Epidermal melanocyte (primary cell): ENCODE measurements at regions not wholly inside any gene's neighbourhood (a gene's known extent, or its start where the extent isn't known, plus 50 kb on each side); places are given as distances from the start of the nearest gene placed in this dataset.
A peak's percentile ranks its signal among the peaks of the same experiment; 100 is the strongest.

Experiments
- DNase-seq: peaks from one replicate; pipeline ENCODE4 v3.0.0; 2011; ENCODE audit warnings: low spot score; ENCODE audit not compliant: insufficient read length

DNA sequence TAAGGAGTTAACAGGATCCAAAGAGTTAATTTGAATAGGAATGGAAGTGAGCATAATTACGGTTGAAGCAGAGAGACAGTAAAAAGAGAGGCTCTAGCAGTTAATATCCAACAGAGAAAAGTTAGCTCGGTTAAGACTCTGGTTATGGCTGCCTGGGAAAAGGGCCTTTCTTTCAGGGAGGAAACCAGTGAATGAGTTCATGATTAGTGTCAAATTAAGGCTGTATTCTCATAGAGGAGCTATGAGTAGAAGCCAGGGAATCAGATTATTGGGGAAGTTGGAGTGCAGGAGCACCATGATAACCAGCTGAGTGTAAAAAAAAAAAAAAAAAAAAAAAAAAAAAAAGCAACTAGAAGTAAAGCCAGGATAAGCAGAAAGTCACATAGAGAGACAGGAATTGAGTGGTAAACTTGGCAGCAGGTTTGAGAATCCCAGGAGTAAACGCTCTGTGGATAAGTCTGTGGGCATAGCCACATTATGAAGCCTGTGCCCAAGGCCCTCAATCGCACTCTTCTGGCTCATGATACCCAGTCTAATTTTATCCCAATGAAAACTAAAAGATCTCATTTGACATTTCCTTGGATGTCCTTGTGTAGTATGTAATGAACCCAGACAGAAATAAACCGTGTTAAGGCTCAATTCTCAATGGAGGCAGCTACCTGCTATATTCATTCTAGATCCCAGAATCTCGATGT is 372.6 kb upstream of the MPDZ start:
- DNase-seq = no peak

DNA sequence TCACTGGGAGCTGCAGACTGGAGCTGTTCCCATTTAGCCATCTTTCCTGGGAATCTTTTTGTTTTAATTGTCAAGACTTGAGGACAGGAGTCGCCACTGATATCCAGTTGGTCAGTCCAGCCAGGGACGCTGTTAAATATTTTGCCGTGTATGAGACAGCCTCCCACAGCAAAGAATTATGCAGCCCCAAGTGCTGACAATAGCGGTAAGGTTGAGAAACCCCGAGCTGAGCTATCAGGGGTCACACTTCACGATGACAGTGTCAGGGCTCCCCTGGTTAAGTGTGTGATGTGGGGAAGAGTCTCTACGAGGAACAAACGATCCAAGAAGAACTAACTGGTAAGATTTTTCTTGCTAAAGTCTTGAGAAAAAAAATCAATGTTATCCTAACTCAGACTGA is 372.0 kb upstream of the MPDZ start:
- no peak for DNase-seq

DNA sequence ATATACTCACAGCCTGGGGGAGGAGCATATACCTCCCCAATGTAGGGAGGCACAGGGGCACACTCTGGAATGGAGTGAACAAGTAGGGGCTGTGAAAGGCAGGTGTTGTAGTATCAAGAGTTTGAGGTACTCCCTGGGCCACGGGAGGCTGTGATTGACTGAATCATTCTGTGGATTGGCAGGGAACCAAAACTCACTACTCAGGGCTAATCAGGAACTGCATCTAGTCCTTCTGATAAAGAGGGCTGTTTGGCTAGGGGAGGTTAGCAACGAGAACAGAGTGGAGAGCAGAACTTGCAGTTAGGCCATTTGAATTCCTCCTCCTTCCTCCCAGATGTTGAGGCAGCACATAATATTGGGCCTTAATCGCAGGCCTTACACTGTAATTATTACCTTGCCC is 369.2 kb upstream of the MPDZ start:
- no peak for DNase-seq

DNA sequence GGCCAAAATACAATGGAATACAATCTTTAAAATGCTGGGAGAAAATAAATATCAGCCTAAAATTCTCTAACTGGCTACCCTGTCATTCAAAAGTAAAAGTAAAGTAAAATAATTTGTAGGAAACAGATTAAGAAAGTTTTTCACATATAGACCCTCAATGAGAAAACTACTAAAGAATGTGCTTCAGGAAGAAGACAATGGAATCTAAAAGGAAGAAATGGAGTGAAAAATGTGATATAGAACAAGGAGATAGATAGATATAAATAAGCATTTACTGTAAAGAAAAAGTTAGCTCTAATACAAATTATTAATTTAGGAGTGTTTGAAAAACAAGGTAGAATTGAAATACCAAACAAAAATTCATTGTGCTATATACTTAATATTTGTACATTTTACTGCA is 368.6 kb upstream of the MPDZ start:
- no peak for DNase-seq

DNA sequence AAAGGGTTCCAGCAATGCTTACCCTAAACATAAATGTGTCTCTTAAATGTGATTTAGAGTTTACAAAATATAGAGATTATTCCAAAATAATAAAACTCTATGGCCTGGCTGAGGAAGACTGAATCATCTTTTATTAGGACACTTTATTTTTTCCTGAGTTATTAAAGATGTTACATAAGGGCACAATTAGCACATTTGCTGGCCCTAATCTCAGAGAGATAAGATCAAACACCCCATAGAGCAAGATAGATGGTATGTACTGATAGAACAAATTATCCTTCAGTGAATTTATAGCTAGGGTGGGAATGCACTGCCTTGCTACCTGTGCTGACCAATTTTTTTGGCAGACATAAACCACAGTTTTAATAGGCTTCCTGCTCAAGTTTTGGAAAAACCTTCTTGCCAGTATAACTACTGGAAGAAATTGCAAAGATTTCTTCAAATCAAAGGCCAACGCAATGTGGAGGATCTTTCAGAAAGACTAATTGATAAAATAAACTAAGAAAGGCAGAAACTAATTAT is 367.1 kb upstream of the MPDZ start:
- DNase-seq = no peak

DNA sequence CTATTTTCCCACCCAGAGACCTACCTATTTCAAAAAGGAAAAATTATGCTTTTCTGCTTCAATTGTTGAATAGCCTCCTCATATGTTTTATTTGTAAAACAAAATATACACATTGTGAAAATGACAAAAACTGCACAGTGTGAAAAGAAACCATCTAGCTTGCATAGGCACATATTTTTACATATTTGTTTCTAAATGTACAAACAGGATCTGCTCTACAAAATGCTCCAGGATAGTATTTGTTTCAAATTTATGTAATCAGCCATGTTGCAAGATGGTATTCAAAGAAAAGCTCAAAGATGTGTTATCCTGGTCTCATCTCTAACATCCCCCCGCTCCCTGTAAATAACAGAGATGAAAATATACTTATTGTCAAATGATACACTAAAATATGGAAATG is 366.1 kb upstream of the MPDZ start:
- no peak for DNase-seq

DNA sequence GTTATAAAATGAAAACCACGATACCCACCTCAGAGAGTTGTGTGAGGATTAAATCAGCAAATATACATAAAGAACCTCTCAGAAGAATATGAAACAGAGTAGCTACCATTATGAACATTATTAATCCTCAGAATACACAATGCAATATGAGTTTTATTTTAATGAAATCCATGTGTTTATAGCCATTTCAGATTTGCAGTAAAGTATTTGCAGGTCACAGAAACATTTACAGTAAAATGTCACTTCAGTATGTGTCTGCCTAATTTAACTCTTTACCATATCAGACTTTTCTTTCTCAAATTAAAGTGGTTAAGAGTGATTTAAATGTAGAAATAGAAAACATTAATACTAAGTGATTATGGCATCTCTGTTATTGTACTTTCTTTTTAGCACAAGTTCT is 365.2 kb upstream of the MPDZ start:
- DNase-seq = no peak

DNA sequence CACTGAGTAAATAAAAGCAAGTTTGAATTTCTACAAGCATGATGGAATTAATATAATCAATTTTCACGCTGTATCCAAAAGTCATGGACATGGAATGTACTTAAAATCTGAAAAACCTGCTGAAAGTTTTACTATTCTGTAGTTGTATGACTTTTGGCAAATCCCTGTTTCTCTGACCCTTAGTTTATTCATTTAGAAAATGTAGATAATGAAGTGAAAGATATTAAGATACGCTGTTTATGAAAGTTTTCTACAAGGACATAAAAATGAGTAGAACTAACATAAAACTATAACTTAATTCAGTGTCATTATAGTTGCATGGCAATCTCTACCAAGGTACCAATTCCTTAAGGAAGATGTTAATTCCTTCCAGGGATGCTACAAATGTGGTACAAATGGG is 363.2 kb upstream of the MPDZ start:
- DNase-seq = no peak

DNA sequence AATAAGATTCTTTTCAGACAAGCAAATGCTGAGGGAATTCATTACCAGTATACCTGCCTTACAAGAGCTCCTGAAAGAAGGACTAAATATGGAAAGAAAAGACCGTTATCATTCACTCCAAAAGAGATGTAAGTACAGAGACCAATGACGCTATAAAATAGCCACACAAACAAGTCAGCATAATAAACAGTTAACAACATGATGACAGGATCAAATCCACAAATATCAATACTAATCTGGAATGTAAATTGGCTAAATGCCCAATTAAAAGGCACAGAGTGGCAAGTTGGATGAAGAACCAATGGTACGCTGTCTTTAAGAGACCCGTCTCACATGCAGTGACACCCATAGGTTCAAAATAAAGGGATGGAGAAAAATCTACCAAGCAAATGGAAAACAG is 349.6 kb upstream of the MPDZ start:
- no peak for DNase-seq

DNA sequence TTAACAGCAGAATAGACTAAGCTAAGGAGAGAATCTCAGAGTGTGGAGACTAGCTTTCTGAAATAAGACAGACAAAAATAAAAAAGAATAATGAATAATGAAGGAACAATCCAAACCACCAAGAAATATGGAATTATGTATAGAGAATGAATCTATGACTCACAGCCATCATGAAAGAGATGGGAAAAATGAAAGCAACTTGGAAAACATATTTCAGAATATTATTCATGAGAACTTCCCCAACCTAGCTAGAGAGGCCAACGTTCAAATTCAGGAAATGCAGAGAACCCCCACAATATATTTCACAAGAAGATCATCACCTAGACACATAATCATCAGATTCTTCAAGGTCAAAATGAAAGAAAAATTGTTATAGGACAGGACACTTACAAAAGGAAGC is 349.0 kb upstream of the MPDZ start:
- no peak for DNase-seq

DNA sequence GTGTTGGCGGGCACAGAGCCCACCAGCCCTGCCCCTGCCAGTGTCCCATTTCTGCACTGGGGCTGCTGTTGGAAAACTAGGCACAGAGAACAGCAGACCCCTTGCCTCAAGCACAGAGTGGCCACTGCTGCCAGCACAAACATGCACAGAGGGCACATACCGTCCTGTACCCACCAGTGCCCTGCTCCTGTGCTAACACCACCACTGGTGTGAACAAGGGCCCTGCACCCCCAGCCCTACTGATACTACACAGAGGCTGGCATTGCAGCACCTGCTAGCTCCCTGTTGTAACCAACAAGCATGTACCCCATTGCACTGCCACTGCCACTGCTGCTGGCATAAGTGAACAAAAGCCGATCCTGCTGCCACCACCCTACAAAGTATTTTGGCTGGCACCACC is 348.0 kb upstream of the MPDZ start:
- DNase-seq = no peak

DNA sequence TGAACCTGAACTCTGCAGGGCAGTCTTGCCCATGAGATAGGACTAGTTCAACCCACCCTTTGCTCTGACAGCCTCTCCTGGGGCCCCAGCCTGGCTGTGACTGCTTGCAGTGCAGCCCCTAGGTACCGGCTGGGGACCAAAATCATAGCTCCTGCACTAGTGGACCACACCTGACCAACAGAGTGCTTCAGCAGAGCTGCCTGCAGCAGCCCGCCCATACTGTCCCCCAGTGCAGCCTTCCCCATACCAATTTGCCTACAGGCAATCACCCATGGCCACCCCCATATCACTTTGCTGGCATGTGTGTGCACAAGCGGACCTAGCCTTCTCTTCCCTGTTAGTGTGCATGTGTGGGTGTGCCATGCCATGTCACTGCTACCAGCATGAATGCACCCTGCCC is 347.6 kb upstream of the MPDZ start:
- no peak for DNase-seq

DNA sequence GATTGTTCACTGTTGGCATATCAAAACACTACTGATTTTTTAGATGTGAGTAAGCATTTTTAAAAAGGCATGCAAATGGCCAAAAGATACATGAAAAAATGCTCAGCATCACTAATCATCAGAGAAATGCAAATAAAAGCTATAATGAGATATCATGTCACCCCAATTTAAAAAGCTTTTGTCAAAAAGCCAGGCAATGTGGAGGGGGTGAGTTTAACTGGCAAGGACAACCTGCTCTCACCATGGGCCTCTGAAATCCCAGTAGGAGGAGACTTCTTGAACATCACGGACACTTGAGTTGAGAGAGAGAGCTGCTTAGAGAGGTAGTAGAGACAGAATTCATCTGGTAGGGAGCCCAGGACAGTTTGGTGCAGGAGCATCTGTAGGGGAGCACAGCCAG is 347.1 kb upstream of the MPDZ start:
- no peak for DNase-seq

DNA sequence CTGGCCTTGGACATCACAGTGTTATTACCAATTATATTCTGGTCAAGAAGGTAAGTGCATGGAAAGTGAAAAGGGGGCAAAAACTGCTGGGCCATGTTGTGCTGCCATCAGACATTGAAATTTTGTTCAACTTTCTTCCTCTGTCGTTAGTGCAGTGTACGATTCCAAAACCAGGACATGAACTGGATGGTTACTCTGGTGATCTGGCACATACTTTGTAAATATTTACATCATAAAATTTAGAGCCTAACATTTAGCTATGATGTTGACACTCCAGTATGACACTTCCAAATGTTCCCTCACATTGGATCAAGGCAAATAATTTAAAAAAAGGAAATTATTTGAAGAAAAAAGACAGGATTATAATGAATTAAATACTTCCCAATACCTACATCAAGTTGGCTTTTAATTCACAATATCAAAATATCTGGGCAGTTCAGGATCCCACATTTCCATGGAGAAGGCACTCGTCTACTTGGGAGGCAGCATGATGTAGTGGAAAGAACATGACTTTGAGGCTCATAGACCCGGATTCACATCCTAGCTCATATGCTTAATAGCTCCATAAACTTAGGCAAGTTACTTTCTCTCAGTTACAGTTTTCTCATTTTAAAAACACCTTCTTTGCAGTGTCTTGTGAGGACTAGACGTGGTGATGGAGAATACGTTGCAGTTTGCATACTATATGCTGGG is 342.5 kb upstream of the MPDZ start:
- DNase-seq = no peak

DNA sequence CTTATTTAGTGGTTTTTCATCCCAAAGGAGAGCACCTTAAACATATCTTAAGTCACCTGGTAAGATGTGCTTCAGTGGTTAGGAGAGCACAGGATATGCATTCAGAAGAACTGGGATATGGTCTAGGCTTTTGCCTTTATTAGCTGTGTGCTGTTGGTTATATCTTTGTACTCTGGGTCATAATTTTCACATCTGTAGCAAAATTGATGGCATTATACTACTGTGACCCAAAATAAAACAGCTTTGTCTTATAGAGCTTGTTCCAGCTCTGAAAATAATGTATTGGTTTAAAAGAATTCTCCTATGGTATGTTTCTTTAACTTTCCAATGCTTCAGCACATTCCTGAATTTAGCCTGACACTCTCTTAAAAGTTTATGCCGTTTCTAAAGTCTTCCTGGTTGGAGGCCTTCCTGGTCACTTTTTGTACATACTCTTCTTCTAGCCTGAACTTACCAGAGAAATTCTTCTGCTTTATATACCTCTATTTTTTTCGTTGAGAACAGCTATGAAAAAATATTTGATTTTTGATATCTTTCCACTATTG is 337.1 kb upstream of the MPDZ start:
- DNase-seq = no peak

DNA sequence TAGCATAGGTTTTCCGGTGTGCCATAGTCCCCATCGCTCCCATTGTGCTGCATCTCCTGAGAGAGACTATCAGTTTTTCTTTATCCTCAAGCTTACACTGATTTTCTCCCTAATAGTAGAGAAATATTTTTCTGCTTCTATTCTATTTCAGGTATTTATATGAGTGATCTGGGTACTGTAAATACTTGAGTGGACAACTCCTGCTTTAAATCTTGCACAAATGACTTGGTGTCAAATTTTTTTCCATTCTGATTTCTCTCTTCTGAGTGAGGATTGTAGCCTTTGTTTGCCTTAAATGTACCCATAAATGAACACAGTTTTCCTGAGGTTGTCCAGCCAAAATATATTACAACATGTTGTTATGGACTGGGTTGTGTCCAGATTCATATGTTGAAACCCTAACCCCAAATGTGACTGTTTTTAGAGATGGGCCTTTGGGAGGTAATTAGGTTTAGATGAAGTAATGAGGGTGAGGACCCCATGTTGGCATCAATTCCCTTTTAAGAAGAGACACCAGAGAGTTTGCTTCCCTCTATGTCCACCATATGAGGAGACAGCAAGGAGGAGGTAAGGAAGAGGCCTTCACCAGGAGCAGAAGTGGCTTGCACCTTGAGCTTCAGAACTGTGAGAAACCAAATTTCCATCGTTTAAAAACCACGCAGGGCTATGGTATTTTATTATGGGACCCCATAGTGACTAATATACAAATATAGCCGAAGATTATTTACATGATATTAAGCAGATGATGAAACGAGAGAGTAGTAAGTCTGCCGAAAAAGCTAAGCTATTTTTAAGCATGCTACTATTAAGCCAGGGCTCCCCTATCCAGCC is 336.4 kb upstream of the MPDZ start:
- no peak for DNase-seq

DNA sequence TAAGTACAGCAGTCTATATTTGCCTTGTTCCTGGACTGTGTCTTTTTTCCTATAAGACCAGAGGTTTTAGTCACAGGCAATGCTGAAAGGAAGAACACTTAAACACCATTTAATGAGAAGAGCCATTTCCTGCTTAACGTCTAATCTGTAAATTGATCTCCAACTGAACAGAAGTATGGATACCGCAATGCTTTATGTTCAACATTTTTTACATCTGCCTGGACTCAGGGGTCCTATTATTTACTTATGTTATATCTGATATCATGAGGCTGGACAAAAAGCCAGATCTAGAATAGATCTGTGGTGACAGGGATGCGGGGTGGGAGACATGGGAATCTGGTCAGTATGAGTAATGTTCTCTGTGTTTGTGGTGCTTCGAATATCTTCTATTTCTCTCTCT is 334.6 kb upstream of the MPDZ start:
- no peak for DNase-seq

DNA sequence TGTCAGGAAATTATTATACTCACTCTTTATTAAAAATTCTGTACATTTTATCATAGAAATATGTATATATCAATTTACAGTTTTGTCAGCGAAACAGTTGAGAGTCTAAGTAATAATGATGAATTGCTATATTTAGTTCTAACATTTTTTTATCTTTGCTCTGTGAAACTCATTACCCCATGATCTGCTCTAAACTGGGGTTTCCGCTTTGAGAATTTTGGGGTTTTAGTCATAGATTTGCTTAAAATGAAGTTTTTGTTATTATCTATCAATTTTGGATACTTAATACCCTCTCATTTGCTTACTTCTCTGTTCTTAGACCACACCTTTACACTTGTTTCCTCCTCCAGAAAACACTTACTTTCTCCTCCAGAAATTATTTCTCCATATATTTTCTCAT is 333.8 kb upstream of the MPDZ start:
- DNase-seq = no peak

DNA sequence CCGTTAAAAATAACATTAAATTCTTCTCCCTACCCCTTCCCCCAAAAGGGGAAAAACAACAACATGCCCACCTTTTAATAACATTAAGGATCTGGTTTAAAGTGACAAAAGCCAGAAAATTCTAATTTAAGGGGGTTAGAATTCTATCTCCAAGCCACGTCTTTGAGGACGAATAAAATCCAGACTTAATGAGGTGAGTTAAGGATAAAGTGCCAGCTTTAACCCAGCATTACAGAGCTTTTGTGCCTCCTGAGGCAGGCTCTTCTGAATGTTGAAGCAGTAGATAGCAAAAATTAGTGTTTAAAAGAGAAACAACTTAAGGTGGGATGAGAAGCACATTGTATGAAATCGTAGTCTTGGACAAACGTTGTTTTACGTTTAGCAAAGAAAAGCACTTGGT is 329.0 kb upstream of the MPDZ start:
- no peak for DNase-seq

DNA sequence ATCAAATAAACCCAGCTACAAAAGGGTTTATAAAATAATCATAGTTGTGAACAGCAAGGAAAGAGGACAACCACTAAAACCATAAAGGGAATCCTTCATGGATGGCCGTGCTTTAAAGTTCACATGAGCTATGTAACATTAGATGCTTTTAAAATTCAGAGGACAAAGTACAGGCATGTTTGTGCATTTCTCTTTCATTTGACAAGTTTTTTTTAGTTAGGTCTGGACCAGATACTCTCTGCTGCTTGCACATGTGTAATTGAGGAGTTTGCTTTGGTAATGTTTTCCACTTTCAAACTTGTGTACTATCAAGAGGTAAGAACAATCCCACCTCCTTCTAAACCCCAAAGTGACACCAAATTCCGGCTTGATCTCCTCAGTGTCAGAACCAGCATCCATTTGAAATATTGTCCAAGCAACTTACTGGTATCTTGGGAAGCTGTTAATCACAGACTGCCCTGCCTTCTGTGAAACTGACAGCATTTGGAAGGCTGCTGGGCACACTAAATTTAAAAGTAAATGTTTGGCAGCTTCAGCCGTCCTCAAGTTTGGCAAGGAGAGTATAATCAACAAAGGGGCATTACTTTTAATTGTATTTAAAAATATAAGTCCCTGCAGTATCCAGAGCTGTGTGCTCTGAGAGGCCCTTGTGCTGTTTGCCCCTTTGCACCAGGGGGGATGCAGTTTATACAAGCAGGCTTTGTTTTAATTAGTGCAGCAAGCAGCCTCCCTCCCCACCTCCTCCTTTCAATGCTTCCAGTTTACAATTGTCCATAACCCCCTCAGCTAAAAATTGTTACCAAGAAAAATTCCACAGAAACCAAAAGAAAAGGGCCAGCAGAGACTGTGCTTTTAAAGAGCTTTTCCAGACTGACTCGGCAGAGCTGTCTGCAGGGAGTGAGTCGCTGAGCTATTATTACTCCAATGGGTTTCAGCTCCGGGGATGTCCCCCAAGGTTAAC is 328.3 kb upstream of the MPDZ start:
- peak; percentile 25 for DNase-seq

DNA sequence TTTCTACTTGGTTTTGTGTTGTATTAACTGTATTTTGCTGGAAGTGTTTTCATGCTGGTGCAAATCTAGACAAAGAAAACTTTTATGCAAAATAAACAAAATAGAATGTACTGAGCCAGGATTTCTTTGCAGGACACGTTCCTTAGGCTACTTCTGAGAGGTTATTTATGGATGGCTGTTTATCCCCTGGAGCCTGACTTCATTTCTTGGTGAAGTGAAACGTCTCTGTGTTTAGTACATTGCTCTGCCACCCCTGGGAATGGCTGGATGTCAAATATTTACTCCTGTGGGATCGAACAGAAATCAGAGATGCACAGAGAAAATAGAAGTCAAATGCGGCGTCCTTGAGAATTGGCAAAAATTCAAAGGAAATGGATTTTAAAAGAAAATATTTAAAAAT is 327.1 kb upstream of the MPDZ start:
- no peak for DNase-seq
